GM12878 (cell line): ENCODE measurements at regions not wholly inside any gene's neighbourhood (a gene's known extent, or its start where the extent isn't known, plus 50 kb on each side); places are given as distances from the start of the nearest gene placed in this dataset.

ENCODE experiments used
- CBFB ChIP-seq: IDR thresholded peaks from 2 replicates; pipeline ENCODE4 v1.6.1; 2016; ENCODE audit warnings: antibody characterized with exemption, low read depth
- EP300 ChIP-seq, 2 experiments: fragments of 150-350 bp in 1 of 2; IDR thresholded peaks; 2 replicates each; pipeline ENCODE4 v1.6.1; 2011 to 2012; ENCODE audit warnings: low read depth in 2 of 2, low read length in 2 of 2, borderline replicate concordance in 1 of 2, improper control_type of control experiment in 1 of 2, inconsistent platforms in 1 of 2; ENCODE audit not compliant: control insufficient read depth in 1 of 2
- ESRRA ChIP-seq: IDR thresholded peaks from 2 replicates; pipeline ENCODE4 v1.6.1; 2012; ENCODE audit warnings: mild to moderate bottlenecking, low read length, improper control_type of control experiment
- EZH2 ChIP-seq: IDR thresholded peaks from 2 replicates; pipeline ENCODE4 v1.6.1; 2012; ENCODE audit warnings: low read depth, mild to moderate bottlenecking, control low read depth, inconsistent platforms, low read length, borderline replicate concordance; ENCODE audit not compliant: control insufficient read depth
- POLR2A ChIP-seq: IDR thresholded peaks from 2 replicates; pipeline ENCODE4 v1.6.1; 2011; ENCODE audit warnings: low read depth, mild to moderate bottlenecking, low read length
- POU2F2 ChIP-seq: IDR thresholded peaks from 3 replicates; pipeline ENCODE4 v1.6.1; 2011; ENCODE audit warnings: low read depth, mild to moderate bottlenecking, low read length, borderline replicate concordance
- SIN3A ChIP-seq: IDR thresholded peaks from 2 replicates; pipeline ENCODE4 v1.6.1; 2012; ENCODE audit warnings: low read depth, low read length, improper control_type of control experiment
- TF ChIP-seq, protein P1 (sequence below), 3 experiments: IDR thresholded peaks in 2 of 3; conservative IDR thresholded peaks in 1 of 3; 2 replicates each; pipeline ENCODE4 v1.5.1; 2011; ENCODE audit warnings: low read depth in 3 of 3, low read length in 3 of 3, mild to moderate bottlenecking in 3 of 3, control low read depth in 2 of 3, moderate library complexity in 2 of 3, inconsistent platforms in 1 of 3, mixed read lengths in 1 of 3; ENCODE audit not compliant: control insufficient read depth in 2 of 3, insufficient read depth in 1 of 3; ENCODE audit errors: extremely low read depth in 1 of 3
- TF ChIP-seq, protein P2 (sequence below): IDR thresholded peaks from 2 replicates; pipeline ENCODE4 v1.6.1; 2011; ENCODE audit warnings: mild to moderate bottlenecking, low read depth, low read length, moderate library complexity; ENCODE audit not compliant: insufficient replicate concordance
- TF ChIP-seq, protein P3 (sequence below): IDR thresholded peaks from 2 replicates; pipeline ENCODE4 v1.6.1; 2012; ENCODE audit warnings: mild to moderate bottlenecking, low read depth, low read length
- TF ChIP-seq, protein P4 (sequence below): IDR thresholded peaks from 2 replicates; pipeline ENCODE4 v1.6.1; 2012; ENCODE audit warnings: low read depth, low read length, improper control_type of control experiment
- TF ChIP-seq, protein P5 (sequence below): fragments of 450-650 bp; IDR thresholded peaks from 2 replicates; pipeline ENCODE4 v1.6.1; 2017; ENCODE audit warnings: mild to moderate bottlenecking, low read depth, inconsistent platforms; ENCODE audit not compliant: poor library complexity, severe bottlenecking
- TF ChIP-seq, protein P6 (sequence below): IDR thresholded peaks from 2 replicates; pipeline ENCODE4 v1.6.1; 2011; ENCODE audit warnings: low read depth, low read length, improper control_type of control experiment, borderline replicate concordance
- TF ChIP-seq, protein P7 (sequence below): IDR thresholded peaks from 2 replicates; pipeline ENCODE4 v1.6.1; 2011; ENCODE audit warnings: borderline replicate concordance, low read depth, mild to moderate bottlenecking, moderate library complexity, mixed read lengths, low read length; ENCODE audit not compliant: insufficient read depth; ENCODE audit errors: extremely low read length

DNA sequence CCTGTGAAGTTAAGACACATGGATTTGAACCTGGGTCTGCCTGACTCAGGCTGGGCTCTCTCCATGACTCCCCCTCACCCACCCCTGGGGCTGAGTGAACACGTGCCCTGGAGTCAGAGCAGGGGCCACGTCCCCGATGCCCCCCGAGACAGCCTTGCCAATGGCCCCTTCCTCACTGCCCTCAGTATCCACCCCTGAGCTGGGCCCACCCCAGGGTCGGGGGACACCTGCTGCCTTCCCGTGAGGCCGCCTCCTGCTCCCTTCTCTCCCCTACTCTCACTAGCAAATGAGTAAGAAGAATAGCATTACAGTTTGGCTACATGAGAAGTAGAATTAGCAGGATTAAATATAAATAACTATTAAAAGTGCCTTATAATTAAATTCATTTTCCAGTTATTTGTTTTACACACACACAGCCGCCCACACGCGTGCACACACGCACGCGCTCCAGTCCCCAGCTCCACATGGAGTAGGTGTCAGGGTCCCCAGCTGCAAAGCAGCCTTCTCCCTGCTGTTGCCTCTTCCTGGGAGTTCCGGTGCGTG is 117.4 kb upstream of the LINGO1 start:
- TF ChIP-seq, protein P1, sequence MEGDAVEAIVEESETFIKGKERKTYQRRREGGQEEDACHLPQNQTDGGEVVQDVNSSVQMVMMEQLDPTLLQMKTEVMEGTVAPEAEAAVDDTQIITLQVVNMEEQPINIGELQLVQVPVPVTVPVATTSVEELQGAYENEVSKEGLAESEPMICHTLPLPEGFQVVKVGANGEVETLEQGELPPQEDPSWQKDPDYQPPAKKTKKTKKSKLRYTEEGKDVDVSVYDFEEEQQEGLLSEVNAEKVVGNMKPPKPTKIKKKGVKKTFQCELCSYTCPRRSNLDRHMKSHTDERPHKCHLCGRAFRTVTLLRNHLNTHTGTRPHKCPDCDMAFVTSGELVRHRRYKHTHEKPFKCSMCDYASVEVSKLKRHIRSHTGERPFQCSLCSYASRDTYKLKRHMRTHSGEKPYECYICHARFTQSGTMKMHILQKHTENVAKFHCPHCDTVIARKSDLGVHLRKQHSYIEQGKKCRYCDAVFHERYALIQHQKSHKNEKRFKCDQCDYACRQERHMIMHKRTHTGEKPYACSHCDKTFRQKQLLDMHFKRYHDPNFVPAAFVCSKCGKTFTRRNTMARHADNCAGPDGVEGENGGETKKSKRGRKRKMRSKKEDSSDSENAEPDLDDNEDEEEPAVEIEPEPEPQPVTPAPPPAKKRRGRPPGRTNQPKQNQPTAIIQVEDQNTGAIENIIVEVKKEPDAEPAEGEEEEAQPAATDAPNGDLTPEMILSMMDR (IDR thresholded peaks at IDR 0.05 in 2 of 3, conservative IDR thresholded peaks at IDR 0.05 in 1 of 3; ENCODE audit: control insufficient read depth in 2 of 3, extremely low read depth in 1 of 3, insufficient read depth in 1 of 3, low read depth in 3 of 3, low read length in 3 of 3) = no peak
- TF ChIP-seq POU2F2 (no peak), EZH2 (no peak), ESRRA (no peak), EP300 (IDR thresholded peaks at IDR 0.05; ENCODE audit: borderline replicate concordance in 1 of 2, control insufficient read depth in 1 of 2, low read depth in 2 of 2, low read length in 2 of 2) (no peak), CBFB (no peak), SIN3A (no peak), POLR2A (no peak)
- TF ChIP-seq, protein P2, sequence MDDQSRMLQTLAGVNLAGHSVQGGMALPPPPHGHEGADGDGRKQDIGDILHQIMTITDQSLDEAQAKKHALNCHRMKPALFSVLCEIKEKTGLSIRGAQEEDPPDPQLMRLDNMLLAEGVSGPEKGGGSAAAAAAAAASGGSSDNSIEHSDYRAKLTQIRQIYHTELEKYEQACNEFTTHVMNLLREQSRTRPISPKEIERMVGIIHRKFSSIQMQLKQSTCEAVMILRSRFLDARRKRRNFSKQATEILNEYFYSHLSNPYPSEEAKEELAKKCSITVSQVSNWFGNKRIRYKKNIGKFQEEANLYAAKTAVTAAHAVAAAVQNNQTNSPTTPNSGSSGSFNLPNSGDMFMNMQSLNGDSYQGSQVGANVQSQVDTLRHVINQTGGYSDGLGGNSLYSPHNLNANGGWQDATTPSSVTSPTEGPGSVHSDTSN = no peak
- TF ChIP-seq, protein P3, sequence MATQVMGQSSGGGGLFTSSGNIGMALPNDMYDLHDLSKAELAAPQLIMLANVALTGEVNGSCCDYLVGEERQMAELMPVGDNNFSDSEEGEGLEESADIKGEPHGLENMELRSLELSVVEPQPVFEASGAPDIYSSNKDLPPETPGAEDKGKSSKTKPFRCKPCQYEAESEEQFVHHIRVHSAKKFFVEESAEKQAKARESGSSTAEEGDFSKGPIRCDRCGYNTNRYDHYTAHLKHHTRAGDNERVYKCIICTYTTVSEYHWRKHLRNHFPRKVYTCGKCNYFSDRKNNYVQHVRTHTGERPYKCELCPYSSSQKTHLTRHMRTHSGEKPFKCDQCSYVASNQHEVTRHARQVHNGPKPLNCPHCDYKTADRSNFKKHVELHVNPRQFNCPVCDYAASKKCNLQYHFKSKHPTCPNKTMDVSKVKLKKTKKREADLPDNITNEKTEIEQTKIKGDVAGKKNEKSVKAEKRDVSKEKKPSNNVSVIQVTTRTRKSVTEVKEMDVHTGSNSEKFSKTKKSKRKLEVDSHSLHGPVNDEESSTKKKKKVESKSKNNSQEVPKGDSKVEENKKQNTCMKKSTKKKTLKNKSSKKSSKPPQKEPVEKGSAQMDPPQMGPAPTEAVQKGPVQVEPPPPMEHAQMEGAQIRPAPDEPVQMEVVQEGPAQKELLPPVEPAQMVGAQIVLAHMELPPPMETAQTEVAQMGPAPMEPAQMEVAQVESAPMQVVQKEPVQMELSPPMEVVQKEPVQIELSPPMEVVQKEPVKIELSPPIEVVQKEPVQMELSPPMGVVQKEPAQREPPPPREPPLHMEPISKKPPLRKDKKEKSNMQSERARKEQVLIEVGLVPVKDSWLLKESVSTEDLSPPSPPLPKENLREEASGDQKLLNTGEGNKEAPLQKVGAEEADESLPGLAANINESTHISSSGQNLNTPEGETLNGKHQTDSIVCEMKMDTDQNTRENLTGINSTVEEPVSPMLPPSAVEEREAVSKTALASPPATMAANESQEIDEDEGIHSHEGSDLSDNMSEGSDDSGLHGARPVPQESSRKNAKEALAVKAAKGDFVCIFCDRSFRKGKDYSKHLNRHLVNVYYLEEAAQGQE = no peak
- TF ChIP-seq, protein P4, sequence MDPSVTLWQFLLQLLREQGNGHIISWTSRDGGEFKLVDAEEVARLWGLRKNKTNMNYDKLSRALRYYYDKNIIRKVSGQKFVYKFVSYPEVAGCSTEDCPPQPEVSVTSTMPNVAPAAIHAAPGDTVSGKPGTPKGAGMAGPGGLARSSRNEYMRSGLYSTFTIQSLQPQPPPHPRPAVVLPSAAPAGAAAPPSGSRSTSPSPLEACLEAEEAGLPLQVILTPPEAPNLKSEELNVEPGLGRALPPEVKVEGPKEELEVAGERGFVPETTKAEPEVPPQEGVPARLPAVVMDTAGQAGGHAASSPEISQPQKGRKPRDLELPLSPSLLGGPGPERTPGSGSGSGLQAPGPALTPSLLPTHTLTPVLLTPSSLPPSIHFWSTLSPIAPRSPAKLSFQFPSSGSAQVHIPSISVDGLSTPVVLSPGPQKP = no peak
- TF ChIP-seq, protein P5, sequence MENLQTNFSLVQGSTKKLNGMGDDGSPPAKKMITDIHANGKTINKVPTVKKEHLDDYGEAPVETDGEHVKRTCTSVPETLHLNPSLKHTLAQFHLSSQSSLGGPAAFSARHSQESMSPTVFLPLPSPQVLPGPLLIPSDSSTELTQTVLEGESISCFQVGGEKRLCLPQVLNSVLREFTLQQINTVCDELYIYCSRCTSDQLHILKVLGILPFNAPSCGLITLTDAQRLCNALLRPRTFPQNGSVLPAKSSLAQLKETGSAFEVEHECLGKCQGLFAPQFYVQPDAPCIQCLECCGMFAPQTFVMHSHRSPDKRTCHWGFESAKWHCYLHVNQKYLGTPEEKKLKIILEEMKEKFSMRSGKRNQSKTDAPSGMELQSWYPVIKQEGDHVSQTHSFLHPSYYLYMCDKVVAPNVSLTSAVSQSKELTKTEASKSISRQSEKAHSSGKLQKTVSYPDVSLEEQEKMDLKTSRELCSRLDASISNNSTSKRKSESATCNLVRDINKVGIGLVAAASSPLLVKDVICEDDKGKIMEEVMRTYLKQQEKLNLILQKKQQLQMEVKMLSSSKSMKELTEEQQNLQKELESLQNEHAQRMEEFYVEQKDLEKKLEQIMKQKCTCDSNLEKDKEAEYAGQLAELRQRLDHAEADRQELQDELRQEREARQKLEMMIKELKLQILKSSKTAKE = no peak
- TF ChIP-seq, protein P6, sequence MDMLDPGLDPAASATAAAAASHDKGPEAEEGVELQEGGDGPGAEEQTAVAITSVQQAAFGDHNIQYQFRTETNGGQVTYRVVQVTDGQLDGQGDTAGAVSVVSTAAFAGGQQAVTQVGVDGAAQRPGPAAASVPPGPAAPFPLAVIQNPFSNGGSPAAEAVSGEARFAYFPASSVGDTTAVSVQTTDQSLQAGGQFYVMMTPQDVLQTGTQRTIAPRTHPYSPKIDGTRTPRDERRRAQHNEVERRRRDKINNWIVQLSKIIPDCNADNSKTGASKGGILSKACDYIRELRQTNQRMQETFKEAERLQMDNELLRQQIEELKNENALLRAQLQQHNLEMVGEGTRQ = no peak
- TF ChIP-seq, protein P7, sequence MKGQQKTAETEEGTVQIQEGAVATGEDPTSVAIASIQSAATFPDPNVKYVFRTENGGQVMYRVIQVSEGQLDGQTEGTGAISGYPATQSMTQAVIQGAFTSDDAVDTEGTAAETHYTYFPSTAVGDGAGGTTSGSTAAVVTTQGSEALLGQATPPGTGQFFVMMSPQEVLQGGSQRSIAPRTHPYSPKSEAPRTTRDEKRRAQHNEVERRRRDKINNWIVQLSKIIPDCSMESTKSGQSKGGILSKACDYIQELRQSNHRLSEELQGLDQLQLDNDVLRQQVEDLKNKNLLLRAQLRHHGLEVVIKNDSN = no peak
